IMR-90 (cell line): ENCODE measurements at regions not wholly inside any gene's neighbourhood (a gene's known extent, or its start where the extent isn't known, plus 50 kb on each side); places are given as distances from the start of the nearest gene placed in this dataset.

ENCODE experiments used
- ATAC-seq: fragments of 200-7000 bp; cut with Tn5 transposase; 2 replicates; pipeline ENCODE4 v1.9.1; 2020; ENCODE audit warnings: low read depth, mild to moderate bottlenecking, moderate library complexity
- BruUV-seq: library from RNA; stranded (reverse); fragments of 400-500 nt; replicated peaks from 2 replicates; lab custom pipeline; 2021; lab: Mats Ljungman, UMichigan
- CTCF ChIA-PET: fragments of 300-600 bp; formaldehyde crosslinking; extraction: SDS; loops from one replicate; lab custom pipeline; 2021; ENCODE audit warnings: antibody characterized with exemption; lab: Yijun Ruan, JAX
- POLR2A ChIA-PET: fragments of 300-600 bp; sonication (Branson Sonifier 250); formaldehyde crosslinking; loops from one replicate; lab custom pipeline; 2022; ENCODE audit warnings: antibody characterized with exemption; ENCODE audit not compliant: unreplicated experiment; lab: Charles Lee
- DNase-seq: peaks from one replicate; pipeline ENCODE4 v3.0.0; 2013
- H2AFZ ChIP-seq: replicated peaks from 2 replicates; pipeline ENCODE3; 2013; ENCODE audit warnings: low read length, mild to moderate bottlenecking; ENCODE audit not compliant: poor library complexity
- H2AK5ac ChIP-seq: 2 replicates; pipeline ENCODE4 v1.6.1; 2013; ENCODE audit warnings: low read depth, low read length, inconsistent platforms
- H2AK9ac ChIP-seq: replicated peaks from 2 replicates; pipeline ENCODE3; 2013; ENCODE audit warnings: mild to moderate bottlenecking, low read depth, low read length, moderate library complexity; ENCODE audit not compliant: poor library complexity
- H2BK120ac ChIP-seq: 2 replicates; pipeline ENCODE4 v1.6.1; 2013; ENCODE audit warnings: low read depth, low read length, inconsistent platforms
- H2BK15ac ChIP-seq: 3 replicates; pipeline ENCODE4 v1.6.1; 2013; ENCODE audit warnings: low read depth, low read length, inconsistent platforms
- H2BK20ac ChIP-seq: 2 replicates; pipeline ENCODE4 v1.6.1; 2013; ENCODE audit warnings: low read depth, mild to moderate bottlenecking, inconsistent platforms, low read length, moderate library complexity
- H2BK5ac ChIP-seq: 2 replicates; pipeline ENCODE4 v1.6.1; 2013; ENCODE audit warnings: mild to moderate bottlenecking, low read depth, low read length, inconsistent platforms; ENCODE audit not compliant: poor library complexity, severe bottlenecking
- H3K14ac ChIP-seq: replicated peaks from 2 replicates; pipeline ENCODE4 v1.6.1; 2013; ENCODE audit warnings: low read depth, low read length, inconsistent platforms
- H3K18ac ChIP-seq: 2 replicates; pipeline ENCODE4 v1.6.1; 2013; ENCODE audit warnings: low read depth, low read length, control low read depth
- H3K23ac ChIP-seq: 2 replicates; pipeline ENCODE4 v1.6.1; 2013; ENCODE audit warnings: low read depth, low read length, inconsistent platforms
- H3K27ac ChIP-seq: 2 replicates; pipeline ENCODE4 v1.5.1; 2013; ENCODE audit warnings: mild to moderate bottlenecking, control low read depth, low read length; ENCODE audit not compliant: insufficient read depth
- H3K27me3 ChIP-seq: 2 replicates; pipeline ENCODE4 v1.6.1; 2013; ENCODE audit warnings: low read length; ENCODE audit not compliant: control insufficient read depth, insufficient read depth
- H3K36me3 ChIP-seq: 2 replicates; pipeline ENCODE4 v1.6.1; 2013; ENCODE audit warnings: low read length, mixed read lengths; ENCODE audit not compliant: control insufficient read depth, insufficient read depth
- H3K4ac ChIP-seq: 2 replicates; pipeline ENCODE4 v1.6.1; 2013; ENCODE audit warnings: low read depth, low read length, inconsistent platforms
- H3K4me1 ChIP-seq: 2 replicates; pipeline ENCODE4 v1.6.1; 2013; ENCODE audit warnings: low read length, mixed read lengths; ENCODE audit not compliant: control insufficient read depth, insufficient read depth
- H3K4me2 ChIP-seq: 2 replicates; pipeline ENCODE4 v1.6.1; 2013; ENCODE audit warnings: low read depth, mild to moderate bottlenecking, control low read depth, low read length, moderate library complexity
- H3K4me3 ChIP-seq: 2 replicates; pipeline ENCODE4 v1.5.1; 2013; ENCODE audit warnings: low read depth, mild to moderate bottlenecking, control low read depth, low read length, moderate library complexity; ENCODE audit not compliant: insufficient read depth
- H3K56ac ChIP-seq: 2 replicates; pipeline ENCODE4 v1.6.1; 2013; ENCODE audit warnings: low read length, inconsistent platforms; ENCODE audit not compliant: insufficient read depth; ENCODE audit errors: extremely low read depth
- H3K79me1 ChIP-seq, 2 experiments: 2 replicates each; pipeline ENCODE4 v1.6.1; 2013; ENCODE audit warnings: low read length in 2 of 2, inconsistent platforms in 1 of 2, low read depth in 1 of 2
- H3K9ac ChIP-seq: 2 replicates; pipeline ENCODE4 v1.6.1; 2013; ENCODE audit warnings: low read depth, low read length, control low read depth
- H3K9me1 ChIP-seq: 2 replicates; pipeline ENCODE4 v1.6.1; 2013; ENCODE audit warnings: low read length, inconsistent platforms; ENCODE audit not compliant: insufficient read depth
- H3K9me3 ChIP-seq: 2 replicates; pipeline ENCODE4 v1.6.1; 2013; ENCODE audit warnings: low read length; ENCODE audit not compliant: control insufficient read depth, insufficient read depth
- H4K20me1 ChIP-seq: 2 replicates; pipeline ENCODE4 v1.6.1; 2013; ENCODE audit warnings: low read length, inconsistent platforms; ENCODE audit not compliant: insufficient read depth
- H4K5ac ChIP-seq: 2 replicates; pipeline ENCODE4 v1.6.1; 2013; ENCODE audit warnings: mild to moderate bottlenecking, low read depth, low read length, control low read depth
- H4K8ac ChIP-seq, 2 experiments: 2 replicates each; pipeline ENCODE4 v1.6.1; 2013; ENCODE audit warnings: low read depth in 2 of 2, low read length in 2 of 2, control low read depth in 1 of 2, inconsistent platforms in 1 of 2
- H4K91ac ChIP-seq: 2 replicates; pipeline ENCODE4 v1.6.1; 2013; ENCODE audit warnings: low read depth, low read length, inconsistent platforms; ENCODE audit not compliant: insufficient read depth
- CTCF ChIP-seq: conservative IDR thresholded peaks from 2 replicates; pipeline ENCODE4 v1.5.1; 2012; ENCODE audit warnings: mild to moderate bottlenecking, low read depth, low read length, improper control_type of control experiment
- FOS ChIP-seq: fragments of 150-350 bp; IDR thresholded peaks from 2 replicates; pipeline ENCODE4 v1.6.1; 2016; ENCODE audit warnings: low read depth, low read length
- POLR2A ChIP-seq: IDR thresholded peaks from 2 replicates; pipeline ENCODE4 v1.6.1; 2012; ENCODE audit warnings: mild to moderate bottlenecking, low read depth, low read length
- WGBS, 2 experiments: methylation state at CpG; one replicate each; pipeline versions ENCODE4 v1.1.5 to v1.1.7; 2013; ENCODE audit warnings: missing lambda C conversion rate in 2 of 2; ENCODE audit not compliant: insufficient read length in 1 of 2; ENCODE audit errors: extremely low coverage in 2 of 2; 5-methylcytosine and 5-hydroxymethylcytosine counted together
- dilution Hi-C: fragments of 300-500 bp; cut with HindIII; formaldehyde crosslinking; loops from one replicate; pipeline ENCODE4 v1.14.3; 2018; ENCODE audit warnings: low sequenced_read_pairs; ENCODE audit not compliant: unreplicated experiment
- in situ Hi-C: fragments of 300-500 bp; cut with MboI; formaldehyde crosslinking; loops from 3 replicates; pipeline ENCODE4 v1.14.3; 2019; ENCODE audit warnings: low sequenced_read_pairs, inconsistent platforms, mixed read lengths
- intact Hi-C: fragments of 100-400 bp; cut with micrococcal nuclease; formaldehyde crosslinking; loops from 2 replicates; pipeline ENCODE4 v1.10.0; 2022

- no peak overlapping the region for H3K9ac ChIP-seq
- H4K91ac ChIP-seq: no peak overlapping the region
- H2BK5ac ChIP-seq: no peak overlapping the region
- H2AK5ac ChIP-seq: no peak overlapping the region
- no peak overlapping the region for H3K4me2 ChIP-seq
- in situ Hi-C loops (no loop called here), dilution Hi-C loops (no loop called here), intact Hi-C loops (no loop called here)
- no peaks in the 10 kb centered on the region; the same call in 1 of the 2 replicates for H3K9me3 ChIP-seq
- H3K27me3 ChIP-seq: no peaks in the 10 kb centered on the region
- H2BK120ac ChIP-seq: no peak overlapping the region
- no peak overlapping the region for H4K5ac ChIP-seq
- no peaks in the 10 kb centered on the region for H3K79me1 ChIP-seq
- CTCF ChIA-PET: no interaction called here
- no peak overlapping the region for H4K8ac ChIP-seq
- H3K23ac ChIP-seq: no peak overlapping the region
- no peaks in the 10 kb centered on the region for H4K20me1 ChIP-seq
- no TSS peak for BruUV-seq
- H3K18ac ChIP-seq: no peak overlapping the region
- no peak overlapping the region for H3K4me3 ChIP-seq
- H3K4me1 ChIP-seq: no peaks in the 10 kb centered on the region
- no peak for TF ChIP-seq FOS
- no peak for TF ChIP-seq CTCF
- no peak for TF ChIP-seq POLR2A
- H3K14ac ChIP-seq: no peak overlapping the region
- H3K56ac ChIP-seq: no peak overlapping the region
- H3K27ac ChIP-seq: no peak overlapping the region
- no peaks in the 10 kb centered on the region for H3K9me1 ChIP-seq
- ATAC-seq (no peak), DNase-seq (no peak)
- no peak overlapping the region for H2BK15ac ChIP-seq
- no peak overlapping the region for H3K4ac ChIP-seq
- no peaks in the 10 kb centered on the region for H3K36me3 ChIP-seq
- no CpG with 5 or more reads among the region's 2 CpGs for WGBS, 2 experiments
- no peak overlapping the region for H2BK20ac ChIP-seq
- POLR2A ChIA-PET: no interaction called here
- no peak overlapping the region for H2AFZ ChIP-seq
- H2AK9ac ChIP-seq: no peak overlapping the region
These were observed 605.8 kb upstream of the GOT2 start for GRCh38 chr16:59339871-59340270.
